ENCODE measurements at regions not wholly inside any gene's neighbourhood (a gene's known extent, or its start where the extent isn't known, plus 50 kb on each side); places are given as distances from the start of the nearest gene placed in this dataset.
A peak's percentile ranks its signal among the peaks of the same experiment; 100 is the strongest.
"Not testable (repeated sequence)": the region's sequence is repeated elsewhere in the genome, so short reads cannot be mapped to it uniquely, and the experiment has no call there.

DNA sequence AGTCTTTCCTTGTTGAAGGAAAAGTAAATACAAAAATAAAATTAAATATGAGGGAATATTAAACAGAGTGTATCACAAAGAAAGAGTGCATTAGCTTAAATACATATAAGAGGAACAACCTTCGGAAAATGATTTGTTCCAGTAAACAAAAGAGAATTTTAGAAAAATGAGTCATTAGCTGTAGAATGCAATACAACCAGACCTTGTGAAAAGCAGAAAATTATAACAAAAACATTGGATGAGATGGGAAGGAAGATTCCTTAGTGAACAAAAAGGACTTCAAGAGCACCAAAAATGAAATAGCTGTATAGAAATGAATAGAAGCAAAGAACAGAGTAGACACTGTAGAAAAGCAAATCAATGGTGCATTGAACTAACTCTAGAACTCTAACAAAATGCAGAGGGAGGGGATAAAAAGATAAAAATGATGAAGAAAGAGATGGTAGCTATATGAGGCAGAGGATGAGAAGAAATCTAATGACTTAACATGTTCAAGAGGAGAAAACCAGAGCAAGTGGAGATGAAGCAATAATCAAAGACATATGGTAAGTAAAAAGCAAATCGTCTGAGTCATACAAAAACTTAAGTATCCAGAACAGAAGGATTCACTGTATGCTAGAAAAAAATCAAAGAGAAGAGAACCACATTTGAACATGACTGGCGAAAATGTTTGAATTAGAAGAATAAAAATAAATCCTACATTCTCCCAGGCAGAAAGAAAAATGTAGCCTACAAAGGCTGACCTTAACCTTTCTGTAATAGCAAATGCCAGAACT lies 190.5 kb downstream of the TMEM26 start:
- no peak for DNase-seq

- DNase-seq, result no peak
Observed at GRCh38 chr10:61257956-61258496, 195.2 kb downstream of the TMEM26 start.

DNA sequence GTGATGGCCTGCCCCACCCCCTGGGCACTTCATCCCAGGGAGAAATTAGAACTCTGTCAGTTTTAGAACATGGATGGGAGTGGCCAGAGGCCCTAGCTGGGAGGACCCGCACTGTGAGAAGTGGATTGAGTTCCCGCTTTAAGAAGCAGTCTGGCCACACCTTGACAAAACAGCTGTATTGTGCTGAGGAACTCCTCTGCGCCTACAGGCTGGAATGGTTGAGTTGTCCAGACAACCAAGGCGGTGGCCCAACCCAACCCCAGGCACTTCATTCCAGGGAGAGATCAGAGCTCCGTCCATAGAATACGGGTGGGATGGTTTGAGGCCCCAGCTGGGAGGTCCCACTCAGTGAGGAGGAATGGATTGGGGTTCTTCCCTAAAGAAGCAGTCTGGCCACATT lies 196.0 kb downstream of the TMEM26 start:
- no peak for DNase-seq

GRCh38 chr10:61252326-61252725 lies 200.9 kb downstream of the TMEM26 start:
- DNase-seq, result not testable (repeated sequence)

DNA sequence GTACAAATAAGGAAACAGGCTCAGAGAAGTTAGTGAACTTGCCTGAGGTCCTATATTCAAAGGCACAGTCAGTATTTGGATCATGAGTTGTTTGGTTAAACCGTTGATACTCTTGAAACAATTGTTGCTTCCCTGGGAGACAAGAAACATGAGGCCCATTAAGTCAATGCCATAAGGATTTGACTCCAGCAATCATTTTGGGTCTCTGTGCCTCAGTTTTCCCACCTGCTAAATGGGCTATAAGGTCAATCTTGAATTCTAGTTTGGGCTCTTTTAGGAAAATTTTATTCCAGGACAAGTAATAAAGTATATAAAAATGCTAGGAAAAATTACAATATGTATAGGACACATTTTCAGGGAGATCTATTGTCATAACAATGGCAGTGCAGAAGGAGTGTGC lies 202.1 kb downstream of the TMEM26 start:
- no peak for DNase-seq

- DNase-seq, result no peak
Observed at GRCh38 chr10:61250131-61250530, 203.1 kb downstream of the TMEM26 start.

DNA sequence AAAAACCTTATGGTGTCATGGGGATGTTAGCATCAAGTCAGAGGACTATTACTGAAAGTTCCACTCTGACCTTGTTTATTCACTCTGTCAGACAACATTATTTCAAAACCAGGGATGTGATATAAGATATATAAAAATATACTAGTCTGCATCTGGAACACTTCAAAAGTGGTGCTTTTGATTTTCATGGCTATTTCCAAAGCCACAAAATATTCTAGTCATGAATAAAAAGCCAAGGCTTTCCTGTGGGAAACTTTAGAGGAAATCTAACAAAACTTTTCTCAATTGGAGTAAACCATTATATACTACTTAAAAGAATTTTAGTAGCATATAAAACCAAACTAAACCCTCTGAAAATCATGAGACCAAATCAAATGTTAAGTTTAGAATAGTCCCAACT lies 205.2 kb downstream of the TMEM26 start:
- DNase-seq, result no peak

GRCh38 chr10:61244261-61244775 lies 208.9 kb downstream of the TMEM26 start:
- DNase-seq, result no peak

DNA sequence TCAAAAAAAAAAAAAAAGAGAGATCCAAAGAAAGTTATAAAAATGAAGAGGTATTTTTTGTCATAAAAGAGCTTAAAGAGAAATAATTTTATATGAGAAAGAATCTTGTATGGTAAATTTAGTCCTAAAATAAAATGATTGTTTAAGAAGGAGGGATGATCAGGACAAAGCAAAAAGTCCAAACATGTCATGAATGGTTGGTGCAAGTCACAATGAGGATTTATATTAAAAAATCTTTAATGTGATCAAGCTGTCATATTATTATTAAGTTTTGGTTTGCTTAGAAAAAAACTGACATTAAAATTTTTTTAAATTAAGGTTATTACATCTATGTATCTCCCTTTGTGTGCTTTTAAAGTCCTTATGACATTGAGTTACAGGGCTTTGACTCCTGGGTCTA lies 220.4 kb downstream of the TMEM26 start:
- DNase-seq, result no peak

- no peak for DNase-seq
Observed at GRCh38 chr10:61225939-61226338, 227.2 kb downstream of the TMEM26 start.

- DNase-seq, result no peak
Observed at GRCh38 chr10:61223576-61223975, 229.6 kb downstream of the TMEM26 start.

- no peak for DNase-seq
Observed at GRCh38 chr10:61219696-61220095, 233.5 kb downstream of the TMEM26 start.

DNA sequence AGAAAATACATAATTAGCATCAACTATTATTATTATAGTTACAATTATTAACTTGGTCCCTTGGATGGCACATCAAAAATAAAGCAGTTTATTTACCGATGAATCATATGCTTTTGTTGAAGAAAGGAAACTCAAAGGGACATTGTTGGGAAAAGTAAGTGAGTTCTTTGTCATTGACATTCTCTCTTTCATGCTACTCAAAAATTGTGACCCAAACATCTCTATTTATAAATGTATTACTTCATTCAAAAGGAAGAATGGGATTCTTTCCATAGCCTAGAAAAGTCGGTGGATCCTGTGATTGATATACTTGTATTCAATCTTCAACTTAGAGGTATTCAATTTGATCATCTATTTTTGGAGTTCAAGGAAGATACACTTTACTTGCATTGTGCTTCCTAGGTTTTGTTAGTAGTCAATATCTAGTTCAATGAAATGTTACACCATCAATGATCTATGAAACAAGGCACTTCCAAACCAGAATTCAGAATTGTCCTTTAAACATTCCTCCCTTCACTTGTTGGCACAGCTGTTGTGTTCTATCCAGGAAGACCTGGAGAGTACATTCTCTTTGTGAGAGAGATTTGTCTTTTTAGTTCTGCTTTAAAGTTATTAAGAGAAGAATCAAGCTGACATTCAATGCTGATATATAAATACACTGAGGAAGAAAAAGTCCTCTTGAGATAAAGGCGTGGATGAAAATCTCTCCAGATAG lies 235.2 kb downstream of the TMEM26 start:
- DNase-seq, result no peak

DNA sequence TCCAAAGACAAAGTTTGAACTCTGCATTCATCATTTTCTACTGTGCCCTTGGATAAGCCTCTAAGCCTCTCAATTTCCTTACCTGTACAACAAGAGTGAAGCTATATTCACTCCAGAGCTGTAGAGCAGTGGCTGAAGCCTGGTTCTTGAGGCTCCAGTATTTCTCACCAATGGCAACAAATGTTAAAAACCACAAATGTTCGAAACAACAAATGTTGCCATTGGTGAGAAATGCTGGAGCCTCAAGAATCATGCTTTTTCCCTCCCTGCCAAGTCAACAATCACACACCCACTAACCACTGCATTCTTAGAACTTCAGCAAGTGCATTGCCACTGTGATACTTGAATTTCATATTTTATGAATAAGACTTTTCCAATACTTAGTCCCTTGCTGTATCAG lies 237.9 kb downstream of the TMEM26 start:
- no peak for DNase-seq

- DNase-seq, result no peak
Observed at GRCh38 chr10:61211468-61211867, 241.7 kb downstream of the TMEM26 start.

DNA sequence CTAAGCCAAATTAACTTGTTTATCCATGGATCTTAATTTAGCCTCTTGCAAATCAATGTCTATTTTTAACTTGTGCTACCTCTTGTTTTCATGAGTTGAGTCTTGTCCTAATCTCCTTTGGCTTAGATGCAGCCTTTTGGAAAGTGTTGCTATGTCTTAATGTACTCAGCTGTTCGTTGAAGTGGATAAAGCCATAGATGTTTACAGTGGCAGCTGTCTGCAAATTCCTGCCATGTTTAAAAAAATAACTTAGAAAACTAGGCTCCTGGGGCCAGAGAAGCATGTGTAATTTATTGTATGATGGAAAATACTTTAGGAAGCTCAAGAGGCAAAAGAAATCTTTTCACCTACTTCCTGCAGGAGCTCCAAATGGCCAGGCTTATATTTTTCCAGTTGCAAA lies 253.1 kb upstream of the RHOBTB1 start:
- no peak for DNase-seq

GRCh38 chr10:61195211-61195610 lies 251.2 kb upstream of the RHOBTB1 start:
- peak; percentile 69 for DNase-seq

- DNase-seq, result not testable (repeated sequence)
Observed at GRCh38 chr10:61192589-61192988, 248.6 kb upstream of the RHOBTB1 start.

DNA sequence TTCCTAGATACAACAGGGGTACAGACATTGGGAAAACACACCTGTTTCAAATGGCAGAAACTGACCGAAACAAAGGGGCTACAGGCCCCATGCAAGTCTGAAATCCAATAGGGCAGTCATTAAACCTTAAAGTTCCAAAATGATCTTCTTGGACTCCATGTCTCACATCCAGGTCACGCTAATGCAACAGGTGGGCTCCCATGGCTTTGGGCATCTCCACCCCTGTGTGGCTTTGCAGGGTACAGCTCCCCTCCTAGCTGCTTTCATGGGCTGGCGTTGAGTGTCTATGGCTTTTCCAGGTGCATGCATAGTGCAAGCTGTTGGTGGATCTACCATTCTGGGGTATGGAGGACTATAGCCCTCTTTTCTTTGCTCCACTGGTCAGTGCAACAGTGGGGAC lies 248.1 kb upstream of the RHOBTB1 start:
- DNase-seq, result no peak

DNA sequence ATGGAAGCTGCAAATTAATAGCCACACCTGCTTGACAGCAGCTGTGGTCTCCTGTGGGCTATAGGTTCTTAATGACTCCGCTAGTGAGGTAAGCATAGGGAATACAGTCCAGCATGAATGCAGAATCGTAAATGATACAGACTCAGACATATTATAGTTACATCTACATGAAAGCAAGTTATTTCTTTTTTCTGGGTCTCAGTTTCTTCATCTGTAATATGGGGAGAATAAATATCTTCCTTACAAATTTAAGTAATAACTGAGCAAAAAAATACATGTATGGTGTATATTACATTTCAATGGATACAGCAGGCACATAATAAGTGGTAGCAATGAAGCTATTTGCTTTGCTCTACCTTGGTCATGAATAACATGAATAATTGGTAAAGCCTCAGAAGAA lies 245.9 kb upstream of the RHOBTB1 start:
- peak; percentile 44 for DNase-seq

- DNase-seq, result no peak
Observed at GRCh38 chr10:61188691-61189090, 244.7 kb upstream of the RHOBTB1 start.

DNA sequence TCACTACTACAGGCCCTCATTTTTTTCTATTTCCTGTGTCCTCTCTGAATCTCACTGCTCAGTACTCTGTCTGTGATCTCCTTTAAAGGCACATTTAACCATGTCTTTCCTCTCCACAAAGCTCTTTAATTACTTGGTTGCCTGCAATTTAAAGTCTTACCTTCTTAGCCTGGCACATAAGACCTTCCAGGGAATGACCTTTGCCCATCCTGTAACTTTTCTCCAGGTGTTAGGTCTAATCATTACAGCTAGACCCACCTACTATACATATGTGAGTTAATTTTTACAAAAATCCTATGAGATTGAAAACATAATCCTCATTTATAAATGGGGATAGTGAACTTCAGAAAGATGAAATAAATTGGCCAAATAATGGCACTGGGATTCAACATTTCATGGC lies 244.1 kb upstream of the RHOBTB1 start:
- DNase-seq, result no peak

DNA sequence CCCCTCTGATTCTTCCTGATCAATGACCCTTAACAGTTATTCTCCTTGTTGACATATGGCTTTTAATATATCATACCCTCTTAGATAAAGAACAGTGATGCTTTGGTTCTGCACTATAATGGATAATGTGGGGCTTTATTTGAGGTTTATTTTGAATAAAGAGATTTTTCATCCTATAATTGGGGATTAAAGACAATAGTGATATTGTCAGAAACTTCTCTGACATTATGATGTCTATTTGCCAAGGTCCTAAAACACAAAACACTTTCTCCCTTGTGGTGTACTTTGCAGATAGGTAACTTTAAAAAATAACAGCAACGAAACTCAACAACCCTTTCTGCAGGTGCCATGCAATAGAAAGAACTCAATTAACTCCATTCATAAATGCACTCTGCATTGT lies 243.6 kb upstream of the RHOBTB1 start:
- no peak for DNase-seq

DNA sequence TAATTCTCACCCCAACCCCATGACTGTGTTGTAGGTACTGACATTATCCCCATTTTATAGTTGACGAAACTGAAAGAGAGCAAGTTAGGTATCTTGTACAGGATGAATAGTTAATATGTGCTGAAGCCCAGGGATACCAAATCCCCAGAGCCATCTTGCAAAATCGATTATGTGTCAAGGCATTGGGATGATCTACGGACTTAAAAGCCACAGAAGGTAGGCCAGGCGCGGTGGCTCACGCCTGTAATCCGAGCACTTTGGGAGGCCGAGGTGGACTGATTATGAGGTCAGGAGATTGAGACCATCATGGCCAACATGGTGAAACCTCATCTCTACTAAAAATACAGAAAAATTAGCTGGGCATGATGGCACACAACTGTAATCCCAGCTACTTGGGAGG lies 242.4 kb upstream of the RHOBTB1 start:
- no peak for DNase-seq
